HepG2 (cell line): ENCODE measurements at regions not wholly inside any gene's neighbourhood (a gene's known extent, or its start where the extent isn't known, plus 50 kb on each side); places are given as distances from the start of the nearest gene placed in this dataset.

Source experiments
- ATAC-seq: fragments of 200-7000 bp; cut with Tn5 transposase; 3 replicates; pipeline ENCODE4 v1.9.1; 2020; ENCODE audit warnings: mild to moderate bottlenecking, moderate library complexity
- BruUV-seq: library from RNA; stranded (reverse); fragments of 400-500 nt; replicated peaks from 2 replicates; lab custom pipeline; 2021; lab: Mats Ljungman, UMichigan
- CTCF ChIA-PET: fragments of 300-600 bp; formaldehyde crosslinking; extraction: SDS; loops from one replicate; lab custom pipeline; 2021; ENCODE audit warnings: low total read pairs, inconsistent platforms, low intra/inter-chr PET ratio; lab: Yijun Ruan, JAX
- POLR2A ChIA-PET: fragments of 350-600 bp; sonication (Branson Sonifier 250); formaldehyde crosslinking; loops from one replicate; lab custom pipeline; 2020; ENCODE audit warnings: antibody characterized with exemption, inconsistent platforms; lab: Yijun Ruan, JAX
- DNase-seq: peaks from one replicate; pipeline ENCODE4 v3.0.0-alpha.2; 2015; ENCODE audit warnings: low spot score
- FAIRE-seq: peaks from 3 replicates; lab custom pipeline; 2011; peaks lifted over from hg19 to GRCh38; lab: Jason Lieb, UNC
- H2AFZ ChIP-seq: one replicate; pipeline ENCODE4 v1.6.1; 2011; ENCODE audit warnings: low read length, inconsistent platforms
- H3K27ac ChIP-seq: fragments of 300-600 bp; 3 replicates; pipeline ENCODE4 v1.8.0; 2011; ENCODE audit warnings: mixed run types, mild to moderate bottlenecking, mixed read lengths, low read length, inconsistent platforms; ENCODE audit not compliant: insufficient read depth; ENCODE audit errors: extremely low read length
- H3K27me3 ChIP-seq, 2 experiments: fragments of 200-600 bp in 1 of 2; 2 replicates in 1 of 2; 3 replicates in 1 of 2; pipeline versions ENCODE4 v1.6.0 to v1.8.0; 2011; ENCODE audit warnings: low read length in 2 of 2, mild to moderate bottlenecking in 2 of 2, moderate library complexity in 2 of 2, inconsistent platforms in 1 of 2; ENCODE audit not compliant: insufficient read depth in 2 of 2, control insufficient read depth in 1 of 2
- H3K36me3 ChIP-seq, 2 experiments: fragments of 200-600 bp in 1 of 2; replicated peaks in 1 of 2; 2 replicates in 1 of 2; 3 replicates in 1 of 2; pipeline versions ENCODE4 v1.5.1 to v1.8.0; 2011; ENCODE audit warnings: low read length in 2 of 2, inconsistent platforms in 1 of 2; ENCODE audit not compliant: insufficient read depth in 2 of 2, control insufficient read depth in 1 of 2
- H3K4me1 ChIP-seq: 2 replicates; pipeline ENCODE4 v1.5.1; 2012; ENCODE audit warnings: low read length, inconsistent platforms; ENCODE audit not compliant: insufficient read depth
- H3K4me2 ChIP-seq: 2 replicates; pipeline ENCODE4 v1.6.0; 2011; ENCODE audit warnings: low read depth, low read length, inconsistent platforms
- H3K4me3 ChIP-seq, 3 experiments: fragments of 200-600 bp in 1 of 3; sonication (generic), shearing (Covaris generic) in 1 of 3; replicated peaks in 1 of 3; 2 replicates each; pipeline ENCODE4 v1.5.1; 2011 to 2016; ENCODE audit warnings: low read length in 3 of 3, inconsistent platforms in 2 of 3, low read depth in 2 of 3, mild to moderate bottlenecking in 2 of 3, control low read depth in 1 of 3, mixed read lengths in 1 of 3; ENCODE audit not compliant: insufficient read depth in 1 of 3
- H3K79me2 ChIP-seq: one replicate; pipeline ENCODE4 v1.6.1; 2011; ENCODE audit warnings: low read length, inconsistent platforms; ENCODE audit not compliant: insufficient read depth
- H3K9ac ChIP-seq: 2 replicates; pipeline ENCODE4 v1.6.0; 2011; ENCODE audit warnings: mild to moderate bottlenecking, low read depth, low read length, inconsistent platforms; ENCODE audit not compliant: insufficient read depth
- H3K9me3 ChIP-seq: 2 replicates; pipeline ENCODE4 v1.5.1; 2012; ENCODE audit warnings: mild to moderate bottlenecking, low read length
- H4K20me1 ChIP-seq: 2 replicates; pipeline ENCODE4 v1.6.0; 2011; ENCODE audit warnings: inconsistent platforms, mild to moderate bottlenecking, low read length, moderate library complexity; ENCODE audit not compliant: insufficient read depth
- ASH2L ChIP-seq: fragments of 300-600, 200-600 bp; sonication (generic); IDR thresholded peaks from 2 replicates; pipeline ENCODE4 v1.7.0; 2017; ENCODE audit warnings: low read depth, mild to moderate bottlenecking, moderate library complexity, mixed read lengths, low read length; ENCODE audit not compliant: insufficient read length
- ELF1 ChIP-seq: sonication (generic); formaldehyde crosslinking; IDR thresholded peaks from 2 replicates; pipeline ENCODE4 v1.4.0; 2020; ENCODE audit warnings: missing genetic modification reagents
- FOXK1 ChIP-seq: sonication (generic); formaldehyde crosslinking; IDR thresholded peaks from 2 replicates; pipeline ENCODE4 v1.4.0; 2020; ENCODE audit warnings: low read depth, missing genetic modification reagents, borderline replicate concordance
- GABPA ChIP-seq, 2 experiments: IDR thresholded peaks; 2 replicates each; pipeline ENCODE4 v1.6.1; 2011 to 2016; ENCODE audit warnings: low read depth in 2 of 2, low read length in 1 of 2, missing biosample characterization in 1 of 2, missing genetic modification characterization in 1 of 2
- HNF4A ChIP-seq: sonication (generic); formaldehyde crosslinking; IDR thresholded peaks from 2 replicates; pipeline ENCODE4 v1.4.0; 2020; ENCODE audit warnings: missing genetic modification reagents
- NFIB ChIP-seq: sonication (generic); formaldehyde crosslinking; IDR thresholded peaks from 2 replicates; pipeline ENCODE4 v1.9.0; 2021; ENCODE audit warnings: missing genetic modification reagents, mild to moderate bottlenecking, borderline replicate concordance
- NFYB ChIP-seq: sonication (generic); formaldehyde crosslinking; IDR thresholded peaks from 2 replicates; pipeline ENCODE4 v1.4.0; 2020; ENCODE audit warnings: missing genetic modification reagents
- NR1H2 ChIP-seq: sonication (generic); formaldehyde crosslinking; IDR thresholded peaks from 2 replicates; pipeline ENCODE4 v1.8.1; 2022; ENCODE audit warnings: low read depth, missing genetic modification reagents, borderline replicate concordance
- PCBP2 ChIP-seq: fragments of 200-400 bp; formaldehyde crosslinking; optimal IDR thresholded peaks from 2 replicates; pipeline ENCODE3; 2018; ENCODE audit warnings: low read length, low read depth; ENCODE audit not compliant: poor library complexity, severe bottlenecking
- TRAFD1 ChIP-seq: sonication (generic); formaldehyde crosslinking; IDR thresholded peaks from 2 replicates; pipeline ENCODE4 v1.5.1; 2020; ENCODE audit warnings: missing genetic modification reagents, mild to moderate bottlenecking, borderline replicate concordance
- ZBTB7A ChIP-seq: sonication (generic); formaldehyde crosslinking; IDR thresholded peaks from 2 replicates; pipeline ENCODE4 v1.8.0; 2022; ENCODE audit warnings: mild to moderate bottlenecking, missing genetic modification reagents
- ZNF232 ChIP-seq: sonication (generic); formaldehyde crosslinking; IDR thresholded peaks from 2 replicates; pipeline ENCODE4 v1.4.0; 2020; ENCODE audit warnings: missing genetic modification reagents, borderline replicate concordance
- ZNF354B ChIP-seq: sonication (generic); formaldehyde crosslinking; IDR thresholded peaks from 2 replicates; pipeline ENCODE4 v1.8.0; 2022; ENCODE audit warnings: mild to moderate bottlenecking, missing genetic modification reagents
- ZNF446 ChIP-seq: sonication (generic); formaldehyde crosslinking; IDR thresholded peaks from 2 replicates; pipeline ENCODE4 v1.5.0; 2020; ENCODE audit warnings: mild to moderate bottlenecking, missing genetic modification reagents
- ZNF614 ChIP-seq: IDR thresholded peaks from 2 replicates; pipeline ENCODE4 v1.6.1; 2018; ENCODE audit warnings: missing biosample characterization, missing genetic modification reagents, inconsistent platforms, borderline replicate concordance
- ZNF761 ChIP-seq: sonication (generic); formaldehyde crosslinking; conservative IDR thresholded peaks from 2 replicates; pipeline ENCODE4 v1.4.0; 2020; ENCODE audit warnings: mild to moderate bottlenecking, missing genetic modification reagents
- ZNF83 ChIP-seq: sonication (generic); formaldehyde crosslinking; IDR thresholded peaks from 2 replicates; pipeline ENCODE4 v1.4.0; 2020; ENCODE audit warnings: missing genetic modification reagents, mild to moderate bottlenecking, borderline replicate concordance
- whole genome bisulfite sequencing: methylation state at CpG from one replicate; pipeline ENCODE4 v1.1.6; 2017; ENCODE audit warnings: low lambda C conversion rate; 5-methylcytosine and 5-hydroxymethylcytosine counted together
- in situ Hi-C: cut with HindIII; loops from 2 replicates; pipeline ENCODE4 v1.10.0; 2017; ENCODE audit warnings: low pct_unique_long_range_greater_than_20kb; ENCODE audit not compliant: extremely low pct_ligation_motif_present
- intact Hi-C: fragments of 100-400 bp; cut with micrococcal nuclease; formaldehyde crosslinking; loops from one replicate; pipeline ENCODE4 v1.10.0; 2022; ENCODE audit not compliant: unreplicated experiment
- TF ChIP-seq, protein P1 (sequence below): sonication (generic); formaldehyde crosslinking; IDR thresholded peaks from 2 replicates; pipeline ENCODE4 v1.5.0; 2020; ENCODE audit warnings: missing genetic modification reagents

GRCh38 chr6:170091000-170091638, 199.8 kb downstream of the DLL1 start:
- FAIRE-seq (no peak), DNase-seq (no peak), ATAC-seq (no peak)
- WGBS = 6% methylated on average over 11 of the region's 18 CpGs
- no TSS peak for BruUV-seq
- H3K27ac ChIP-seq = no peak overlapping the region
- POLR2A ChIA-PET = no interaction called here
- CTCF ChIA-PET = no interaction called here
- TF ChIP-seq ZNF83 = no peak
- TF ChIP-seq ZNF354B (CRISPR knock-in tag) = no peak
- TF ChIP-seq ELF1 (CRISPR knock-in tag) = no peak
- no peak for TF ChIP-seq HNF4A (CRISPR knock-in tag)
- TF ChIP-seq ZBTB7A (CRISPR knock-in tag) = no peak
- TF ChIP-seq ZNF614 (CRISPR knock-in tag) = no peak
- TF ChIP-seq NFIB (CRISPR knock-in tag) = no peak
- peaks cover 17 to 75% of the 10 kb centered on the region in 2 experiments for H3K27me3 ChIP-seq
- no peaks in the 10 kb centered on the region for H3K9me3 ChIP-seq
- intact Hi-C loops = no loop called here
- H4K20me1 ChIP-seq = no peaks in the 10 kb centered on the region; the same call in 1 of the 2 replicates
- H3K4me2 ChIP-seq = no peak overlapping the region
- no peaks in the 10 kb centered on the region for H3K36me3 ChIP-seq
- no peaks in the 10 kb centered on the region for H3K79me2 ChIP-seq
- no peak overlapping the region for H3K4me3 ChIP-seq
- H3K4me1 ChIP-seq = no peaks in the 10 kb centered on the region
- H3K9ac ChIP-seq = no peak overlapping the region
- in situ Hi-C loops = no loop called here
- no peak overlapping the region for H2AFZ ChIP-seq

DNA sequence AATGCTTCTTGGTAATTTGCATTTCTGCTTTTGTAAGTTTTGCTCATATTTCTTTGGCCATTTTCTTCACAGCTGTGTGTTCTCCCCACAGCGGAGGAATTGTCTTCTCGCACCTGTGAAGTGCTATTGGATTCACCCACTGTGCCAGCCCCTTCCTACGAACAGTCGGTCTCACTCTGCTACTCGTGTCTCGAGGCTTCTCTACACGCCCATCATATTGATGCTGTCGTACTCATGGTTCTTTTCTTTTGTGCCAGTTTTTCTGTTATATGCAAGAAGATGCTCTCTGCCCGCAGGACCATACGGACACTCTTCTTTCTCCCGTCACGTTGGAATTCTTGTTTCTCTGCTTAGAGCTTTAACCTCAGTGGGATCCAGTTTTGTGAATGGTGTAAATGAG, 200.3 kb downstream of the DLL1 start:
- Histone ChIP-seq H3K4me1 (no peaks in the 10 kb centered on the region), H3K27me3 (peaks cover 19 to 74% of the 10 kb centered on the region in 2 experiments), H3K9ac (no peak overlapping the region), H2AFZ (no peak overlapping the region), H3K4me2 (no peak overlapping the region), H4K20me1 (no peaks in the 10 kb centered on the region; the same call in 1 of the 2 replicates), H3K9me3 (no peaks in the 10 kb centered on the region), H3K79me2 (no peaks in the 10 kb centered on the region), H3K27ac (no peak overlapping the region), H3K36me3 (no peaks in the 10 kb centered on the region), H3K4me3 (no peak overlapping the region)
- intact Hi-C loops (no loop called here), in situ Hi-C loops (no loop called here)
- 44% methylated on average over 12 of the region's 12 CpGs for WGBS
- ATAC-seq (no peak), DNase-seq (no peak), FAIRE-seq (no peak)
- ChIA-PET CTCF (no interaction called here), POLR2A (no interaction called here)
- BruUV-seq = no TSS peak
- TF ChIP-seq NFYB (CRISPR knock-in tag) = no peak
- no peak for TF ChIP-seq ASH2L
- TF ChIP-seq ZNF232 (CRISPR knock-in tag) = no peak
- TF ChIP-seq, protein P1, sequence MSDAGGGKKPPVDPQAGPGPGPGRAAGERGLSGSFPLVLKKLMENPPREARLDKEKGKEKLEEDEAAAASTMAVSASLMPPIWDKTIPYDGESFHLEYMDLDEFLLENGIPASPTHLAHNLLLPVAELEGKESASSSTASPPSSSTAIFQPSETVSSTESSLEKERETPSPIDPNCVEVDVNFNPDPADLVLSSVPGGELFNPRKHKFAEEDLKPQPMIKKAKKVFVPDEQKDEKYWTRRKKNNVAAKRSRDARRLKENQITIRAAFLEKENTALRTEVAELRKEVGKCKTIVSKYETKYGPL (CRISPR knock-in tag) = no peak
- TF ChIP-seq NR1H2 (CRISPR knock-in tag) = no peak
- TF ChIP-seq TRAFD1 (CRISPR knock-in tag) = no peak
- TF ChIP-seq PCBP2 = no peak
- TF ChIP-seq GABPA (IDR thresholded peaks at IDR 0.05; ENCODE audit: low read depth, low read length) = no peak
- TF ChIP-seq GABPA (CRISPR knock-in tag; IDR thresholded peaks at IDR 0.05; ENCODE audit: low read depth) = no peak
- TF ChIP-seq ZNF761 (CRISPR knock-in tag) = no peak
- no peak for TF ChIP-seq ZNF446
- no peak for TF ChIP-seq FOXK1 (CRISPR knock-in tag)
